Panc1 (cell line): ENCODE measurements at regions not wholly inside any gene's neighbourhood (a gene's known extent, or its start where the extent isn't known, plus 50 kb on each side); places are given as distances from the start of the nearest gene placed in this dataset.

Experiments used
- ATAC-seq: fragments of 200-7000 bp; cut with Tn5 transposase; 2 replicates; pipeline ENCODE4 v1.9.1; 2020; ENCODE audit warnings: mild to moderate bottlenecking, moderate library complexity
- BruUV-seq: library from RNA; stranded (reverse); fragments of 400-500 nt; replicated peaks from 2 replicates; lab custom pipeline; 2021; lab: Mats Ljungman, UMichigan
- CTCF ChIA-PET: fragments of 300-600 bp; sonication (Branson Sonifier 250); formaldehyde crosslinking; loops from one replicate; lab custom pipeline; 2022; ENCODE audit warnings: antibody characterized with exemption; lab: Charles Lee
- POLR2A ChIA-PET: fragments of 300-600 bp; sonication (Branson Sonifier 250); formaldehyde crosslinking; loops from one replicate; lab custom pipeline; 2022; ENCODE audit warnings: antibody characterized with exemption; lab: Charles Lee
- DNase-seq: peaks from one replicate; pipeline ENCODE4 v3.0.0-alpha.2; 2010; ENCODE audit warnings: low read depth, low spot score
- H3K27ac ChIP-seq: 2 replicates; pipeline ENCODE4 v1.5.1; 2011; ENCODE audit warnings: mild to moderate bottlenecking, low read length, inconsistent platforms
- H3K27me3 ChIP-seq: fragments of 200-500 bp; sonication (Bioruptor generic); 2 replicates; pipeline ENCODE4 v1.6.0; 2014; ENCODE audit warnings: low read length, inconsistent platforms; ENCODE audit not compliant: control insufficient read depth, insufficient read depth
- H3K36me3 ChIP-seq: fragments of 200-500 bp; sonication (Bioruptor generic); 2 replicates; pipeline ENCODE4 v1.5.1; 2014; ENCODE audit warnings: inconsistent platforms, mild to moderate bottlenecking, low read length, moderate library complexity; ENCODE audit not compliant: control insufficient read depth, insufficient read depth
- H3K4me1 ChIP-seq: 2 replicates; pipeline ENCODE4 v1.5.1; 2011; ENCODE audit warnings: inconsistent platforms, mild to moderate bottlenecking, low read length, moderate library complexity; ENCODE audit not compliant: control insufficient read depth, insufficient read depth
- H3K4me3 ChIP-seq, 2 experiments: 2 replicates each; pipeline ENCODE4 v1.5.1; 2011 to 2012; ENCODE audit warnings: low read depth in 2 of 2, low read length in 2 of 2, mild to moderate bottlenecking in 2 of 2, inconsistent platforms in 1 of 2, moderate library complexity in 1 of 2
- H3K9me3 ChIP-seq: fragments of 200-500 bp; sonication (Bioruptor generic); 2 replicates; pipeline ENCODE4 v1.5.1; 2014; ENCODE audit warnings: low read depth, mild to moderate bottlenecking, inconsistent platforms, low read length, moderate library complexity; ENCODE audit not compliant: control insufficient read depth, insufficient read depth
- POLR2AphosphoS5 ChIP-seq: IDR thresholded peaks from 2 replicates; pipeline ENCODE4 v1.6.1; 2012; ENCODE audit warnings: mild to moderate bottlenecking, low read depth, low read length, moderate library complexity
- SIN3A ChIP-seq: IDR thresholded peaks from 2 replicates; pipeline ENCODE4 v1.6.1; 2012; ENCODE audit warnings: low read depth, mild to moderate bottlenecking, low read length, moderate library complexity, borderline replicate concordance; ENCODE audit not compliant: insufficient read depth
- TCF7L2 ChIP-seq: IDR thresholded peaks from 2 replicates; pipeline ENCODE4 v1.6.1; 2011; ENCODE audit warnings: mild to moderate bottlenecking, low read depth, low read length, inconsistent platforms
- in situ Hi-C: cut with HindIII; loops from 2 replicates; pipeline ENCODE4 v1.10.0; 2016; ENCODE audit warnings: low sequenced_read_pairs, low pct_unique_long_range_greater_than_20kb
- intact Hi-C: fragments of 100-400 bp; cut with micrococcal nuclease; formaldehyde crosslinking; loops from one replicate; pipeline ENCODE4 v1.10.0; 2022; ENCODE audit not compliant: unreplicated experiment
- TF ChIP-seq, protein P1 (sequence below): fragments of 450-650 bp; IDR thresholded peaks from 2 replicates; pipeline ENCODE4 v1.5.1; 2017; ENCODE audit warnings: mild to moderate bottlenecking
- TF ChIP-seq, protein P2 (sequence below), 2 experiments: IDR thresholded peaks; 2 replicates each; pipeline ENCODE4 v1.6.1; 2011 to 2012; ENCODE audit warnings: low read depth in 2 of 2, control low read depth in 1 of 2, low read length in 1 of 2, mild to moderate bottlenecking in 1 of 2, moderate library complexity in 1 of 2; ENCODE audit not compliant: insufficient read depth in 1 of 2

DNA sequence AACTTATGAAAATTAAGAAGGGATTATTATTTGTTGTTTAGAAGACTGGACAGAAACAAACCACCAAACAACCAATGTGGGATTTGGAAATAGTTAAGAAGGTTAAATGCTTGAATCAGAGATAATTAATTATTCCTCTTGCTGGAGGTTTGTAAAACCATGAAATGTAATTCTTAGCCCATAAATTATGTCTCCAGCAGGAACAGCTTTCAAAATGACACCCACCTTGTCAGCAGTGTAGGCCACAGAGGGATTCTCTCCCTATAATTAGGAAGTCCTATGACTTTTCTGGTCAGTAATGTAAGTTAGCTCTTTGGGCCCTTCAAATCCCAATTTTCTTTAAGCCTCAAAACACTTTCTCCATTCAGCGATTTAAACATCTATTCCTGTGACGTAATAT is 63.3 kb downstream of the DRD1 start:
- no peak for DNase-seq
- no TSS peak for BruUV-seq

DNA sequence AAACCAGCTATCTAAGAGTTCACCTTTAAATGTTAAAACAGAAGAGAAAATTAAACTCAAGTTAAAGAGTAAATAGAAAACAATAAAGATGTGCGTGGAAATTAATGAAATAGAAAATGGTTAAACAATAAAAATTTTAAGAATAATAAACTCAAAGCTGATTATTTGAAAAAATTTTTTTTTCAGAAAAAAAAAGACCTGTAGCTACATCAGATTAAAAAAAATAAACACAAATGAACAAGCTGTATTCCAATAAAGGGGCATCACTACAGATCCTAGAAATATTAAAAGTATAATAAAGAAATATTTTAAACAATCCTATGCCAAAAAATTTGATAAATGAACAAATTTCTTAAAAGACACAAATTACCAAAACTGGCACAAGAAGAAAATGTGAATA is 64.1 kb downstream of the DRD1 start:
- ChIA-PET POLR2A (no interaction called here), CTCF (interaction anchor here (0.7 kb wide), 1 partner anchor 54 kb away, joined by 6 read pairs; no protein-coding TSS in a partner anchor)
- no peak for ATAC-seq
- intact Hi-C loops = no loop called here
- Histone ChIP-seq H3K9me3 (no peaks in the 10 kb centered on the region), H3K4me3 (no peak overlapping the region), H3K36me3 (no peaks in the 10 kb centered on the region), H3K27ac (no peak overlapping the region; the same call in 1 of the 2 replicates), H3K27me3 (no peaks in the 10 kb centered on the region), H3K4me1 (peaks cover 10% of the 10 kb centered on the region; the same call in 1 of the 2 replicates)
- in situ Hi-C loops = no loop called here
- no TSS peak for BruUV-seq
- TF ChIP-seq TCF7L2 = no peak
- TF ChIP-seq, protein P1, sequence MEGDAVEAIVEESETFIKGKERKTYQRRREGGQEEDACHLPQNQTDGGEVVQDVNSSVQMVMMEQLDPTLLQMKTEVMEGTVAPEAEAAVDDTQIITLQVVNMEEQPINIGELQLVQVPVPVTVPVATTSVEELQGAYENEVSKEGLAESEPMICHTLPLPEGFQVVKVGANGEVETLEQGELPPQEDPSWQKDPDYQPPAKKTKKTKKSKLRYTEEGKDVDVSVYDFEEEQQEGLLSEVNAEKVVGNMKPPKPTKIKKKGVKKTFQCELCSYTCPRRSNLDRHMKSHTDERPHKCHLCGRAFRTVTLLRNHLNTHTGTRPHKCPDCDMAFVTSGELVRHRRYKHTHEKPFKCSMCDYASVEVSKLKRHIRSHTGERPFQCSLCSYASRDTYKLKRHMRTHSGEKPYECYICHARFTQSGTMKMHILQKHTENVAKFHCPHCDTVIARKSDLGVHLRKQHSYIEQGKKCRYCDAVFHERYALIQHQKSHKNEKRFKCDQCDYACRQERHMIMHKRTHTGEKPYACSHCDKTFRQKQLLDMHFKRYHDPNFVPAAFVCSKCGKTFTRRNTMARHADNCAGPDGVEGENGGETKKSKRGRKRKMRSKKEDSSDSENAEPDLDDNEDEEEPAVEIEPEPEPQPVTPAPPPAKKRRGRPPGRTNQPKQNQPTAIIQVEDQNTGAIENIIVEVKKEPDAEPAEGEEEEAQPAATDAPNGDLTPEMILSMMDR = no peak
- no peak for TF ChIP-seq SIN3A
- no peak for TF ChIP-seq POLR2AphosphoS5
- TF ChIP-seq, protein P2, sequence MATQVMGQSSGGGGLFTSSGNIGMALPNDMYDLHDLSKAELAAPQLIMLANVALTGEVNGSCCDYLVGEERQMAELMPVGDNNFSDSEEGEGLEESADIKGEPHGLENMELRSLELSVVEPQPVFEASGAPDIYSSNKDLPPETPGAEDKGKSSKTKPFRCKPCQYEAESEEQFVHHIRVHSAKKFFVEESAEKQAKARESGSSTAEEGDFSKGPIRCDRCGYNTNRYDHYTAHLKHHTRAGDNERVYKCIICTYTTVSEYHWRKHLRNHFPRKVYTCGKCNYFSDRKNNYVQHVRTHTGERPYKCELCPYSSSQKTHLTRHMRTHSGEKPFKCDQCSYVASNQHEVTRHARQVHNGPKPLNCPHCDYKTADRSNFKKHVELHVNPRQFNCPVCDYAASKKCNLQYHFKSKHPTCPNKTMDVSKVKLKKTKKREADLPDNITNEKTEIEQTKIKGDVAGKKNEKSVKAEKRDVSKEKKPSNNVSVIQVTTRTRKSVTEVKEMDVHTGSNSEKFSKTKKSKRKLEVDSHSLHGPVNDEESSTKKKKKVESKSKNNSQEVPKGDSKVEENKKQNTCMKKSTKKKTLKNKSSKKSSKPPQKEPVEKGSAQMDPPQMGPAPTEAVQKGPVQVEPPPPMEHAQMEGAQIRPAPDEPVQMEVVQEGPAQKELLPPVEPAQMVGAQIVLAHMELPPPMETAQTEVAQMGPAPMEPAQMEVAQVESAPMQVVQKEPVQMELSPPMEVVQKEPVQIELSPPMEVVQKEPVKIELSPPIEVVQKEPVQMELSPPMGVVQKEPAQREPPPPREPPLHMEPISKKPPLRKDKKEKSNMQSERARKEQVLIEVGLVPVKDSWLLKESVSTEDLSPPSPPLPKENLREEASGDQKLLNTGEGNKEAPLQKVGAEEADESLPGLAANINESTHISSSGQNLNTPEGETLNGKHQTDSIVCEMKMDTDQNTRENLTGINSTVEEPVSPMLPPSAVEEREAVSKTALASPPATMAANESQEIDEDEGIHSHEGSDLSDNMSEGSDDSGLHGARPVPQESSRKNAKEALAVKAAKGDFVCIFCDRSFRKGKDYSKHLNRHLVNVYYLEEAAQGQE (IDR thresholded peaks at IDR 0.05; ENCODE audit: insufficient read depth in 1 of 2, low read depth in 2 of 2, low read length in 1 of 2) = no peak
- no peak for DNase-seq

More for the DNA sequence above, 63.3 kb downstream of the DRD1 start:
- intact Hi-C loops (no loop called here), in situ Hi-C loops (no loop called here)
- no peak for TF ChIP-seq POLR2AphosphoS5
- no peak for TF ChIP-seq SIN3A
- no peak for TF ChIP-seq TCF7L2
- TF ChIP-seq, protein P2 (IDR thresholded peaks at IDR 0.05; ENCODE audit: insufficient read depth in 1 of 2, low read depth in 2 of 2, low read length in 1 of 2) = no peak
- TF ChIP-seq, protein P1 = no peak
- ATAC-seq = no peak
- POLR2A ChIA-PET = no interaction called here
- no peak overlapping the region for H3K27ac ChIP-seq
- H3K4me3 ChIP-seq = no peak overlapping the region
- H3K9me3 ChIP-seq = no peaks in the 10 kb centered on the region
- CTCF ChIA-PET = interaction anchor here (0.7 kb wide), 1 partner anchor 55 kb away, joined by 6 read pairs; no protein-coding TSS in a partner anchor
- H3K27me3 ChIP-seq = no peaks in the 10 kb centered on the region
- H3K36me3 ChIP-seq = no peaks in the 10 kb centered on the region
- H3K4me1 ChIP-seq = peaks cover 10% of the 10 kb centered on the region; the same call in 1 of the 2 replicates
